IPS-NIHi7 (cell line): ENCODE measurements at regions not wholly inside any gene's neighbourhood (a gene's known extent, or its start where the extent isn't known, plus 50 kb on each side); places are given as distances from the start of the nearest gene placed in this dataset.
"Not testable (repeated sequence)": the region's sequence is repeated elsewhere in the genome, so short reads cannot be mapped to it uniquely, and the experiment has no call there.

Source experiments
- DNase-seq: peaks from one replicate; pipeline ENCODE4 v3.0.0; 2012; ENCODE audit warnings: mixed read lengths; ENCODE audit errors: extremely low spot score

DNA sequence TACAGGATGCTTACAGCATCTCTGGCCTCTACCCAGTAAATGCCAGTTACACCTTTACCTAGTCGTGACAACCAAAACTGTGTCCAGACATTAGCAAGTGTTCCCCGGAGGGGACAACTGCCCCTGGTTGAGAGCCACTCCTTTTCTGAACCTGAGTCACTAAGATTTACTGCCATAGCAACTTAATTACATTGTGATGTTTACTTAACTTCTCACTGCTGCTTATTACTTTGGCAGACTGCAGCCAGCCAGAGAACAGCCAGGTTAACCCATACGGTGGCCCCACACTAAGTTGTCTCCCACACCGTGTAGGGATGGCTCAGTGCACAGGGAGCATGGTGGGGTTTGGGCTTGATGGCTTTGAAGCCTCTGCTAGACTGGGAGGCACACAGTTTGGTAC lies 204.7 kb upstream of the SULF2 start:
- no peak for DNase-seq

DNA sequence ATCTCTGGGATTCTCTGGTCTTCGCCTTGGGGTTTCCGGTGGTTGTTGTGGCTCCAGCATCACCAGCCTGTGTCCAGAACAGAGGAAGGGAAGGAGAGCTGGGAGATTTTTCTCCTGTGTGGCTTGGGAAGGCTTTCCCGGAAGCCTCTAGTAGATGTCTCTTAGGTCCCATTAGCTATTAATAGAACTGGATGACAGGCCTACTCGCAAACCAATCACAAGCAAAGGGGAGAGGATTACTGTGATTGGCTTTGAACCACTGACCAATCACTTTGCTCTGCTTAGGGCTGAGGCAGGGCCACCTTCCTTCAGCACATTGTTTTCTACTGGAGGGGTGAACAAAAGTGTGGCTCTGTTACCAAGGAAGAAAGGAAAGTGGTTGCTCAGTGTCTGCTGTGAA lies 203.4 kb upstream of the SULF2 start:
- DNase-seq: no peak

GRCh38 chr20:47985092-47985850 lies 200.0 kb upstream of the SULF2 start:
- peak; percentile 53 for DNase-seq

DNA sequence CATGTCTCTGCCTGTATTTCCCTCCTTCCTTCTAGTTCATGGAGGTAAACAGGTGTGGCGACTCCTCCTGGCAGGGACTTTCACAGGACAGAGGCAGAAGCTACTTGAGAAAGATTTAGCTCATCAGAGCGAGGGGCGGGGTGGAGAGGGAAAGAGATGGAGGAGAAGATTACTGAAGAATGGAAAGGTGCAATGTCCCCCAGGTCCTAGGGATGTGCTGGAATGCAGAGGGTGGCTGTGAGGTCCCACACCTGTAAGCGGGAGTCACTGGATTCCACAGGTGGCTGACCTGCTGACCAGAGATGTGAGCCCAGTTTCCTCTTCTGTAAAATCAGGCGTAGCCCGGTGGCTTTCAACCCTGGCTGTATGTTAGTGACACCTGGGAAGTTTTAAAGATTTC lies 199.2 kb upstream of the SULF2 start:
- DNase-seq: no peak

- DNase-seq: not testable (repeated sequence)
These were observed 198.4 kb upstream of the SULF2 start for GRCh38 chr20:47983642-47984041.

DNA sequence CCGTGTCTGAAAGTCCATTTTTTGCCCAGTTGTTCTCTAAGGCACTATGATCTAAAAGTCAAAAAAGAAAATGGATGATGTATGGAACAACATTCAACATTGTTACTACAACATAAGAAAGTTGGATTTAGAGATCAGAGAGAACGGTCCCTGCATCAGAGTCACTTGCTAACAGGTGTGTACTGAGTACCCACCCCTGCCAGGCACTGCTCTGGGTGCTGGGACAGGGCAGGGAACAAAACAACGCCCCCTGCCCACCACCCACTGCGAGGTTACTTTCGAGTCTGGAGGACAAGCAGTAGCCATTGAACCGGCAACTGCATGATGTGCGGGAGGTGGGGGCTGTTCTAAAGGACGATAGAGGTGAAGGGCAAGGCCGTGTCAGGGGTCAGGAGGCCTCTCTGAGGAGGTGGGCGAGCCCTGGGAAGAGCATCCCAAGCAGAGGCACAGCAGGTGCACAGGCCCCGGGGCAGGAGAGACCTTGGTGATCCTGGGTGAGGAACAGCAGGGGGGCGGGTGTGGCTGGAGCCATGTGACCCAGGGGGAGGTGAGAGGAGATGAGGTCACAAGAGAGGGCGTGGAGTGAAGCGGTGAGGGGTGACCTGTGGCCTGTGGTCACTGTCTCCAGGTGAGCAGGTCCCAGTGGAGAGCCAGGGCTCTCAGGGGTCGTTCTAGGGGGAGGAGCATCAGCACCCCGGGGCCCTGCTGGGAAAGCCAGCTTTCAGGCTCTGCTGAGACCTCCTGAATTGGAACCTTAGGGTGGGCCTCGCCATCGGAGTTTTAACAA lies 197.5 kb upstream of the SULF2 start:
- no peak for DNase-seq

DNA sequence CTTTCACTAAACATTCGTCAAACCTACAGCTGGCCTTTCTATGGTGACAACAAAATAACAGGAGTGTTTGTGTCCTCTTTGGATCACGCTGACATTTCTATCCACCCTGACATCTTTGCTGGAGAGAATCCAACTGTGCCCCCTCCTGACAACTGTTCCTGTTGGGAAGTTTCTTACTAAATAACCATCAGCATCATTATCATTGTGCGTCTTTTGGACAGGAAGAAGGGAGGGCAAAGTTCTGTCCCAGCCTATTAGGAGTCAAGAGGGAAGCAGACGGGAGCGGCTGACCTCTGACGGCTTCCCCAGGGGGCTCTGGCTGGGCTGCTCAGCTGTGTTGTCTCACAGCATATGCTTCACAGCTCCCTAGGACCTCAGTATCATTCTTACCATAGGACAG lies 195.9 kb upstream of the SULF2 start:
- no peak for DNase-seq

DNA sequence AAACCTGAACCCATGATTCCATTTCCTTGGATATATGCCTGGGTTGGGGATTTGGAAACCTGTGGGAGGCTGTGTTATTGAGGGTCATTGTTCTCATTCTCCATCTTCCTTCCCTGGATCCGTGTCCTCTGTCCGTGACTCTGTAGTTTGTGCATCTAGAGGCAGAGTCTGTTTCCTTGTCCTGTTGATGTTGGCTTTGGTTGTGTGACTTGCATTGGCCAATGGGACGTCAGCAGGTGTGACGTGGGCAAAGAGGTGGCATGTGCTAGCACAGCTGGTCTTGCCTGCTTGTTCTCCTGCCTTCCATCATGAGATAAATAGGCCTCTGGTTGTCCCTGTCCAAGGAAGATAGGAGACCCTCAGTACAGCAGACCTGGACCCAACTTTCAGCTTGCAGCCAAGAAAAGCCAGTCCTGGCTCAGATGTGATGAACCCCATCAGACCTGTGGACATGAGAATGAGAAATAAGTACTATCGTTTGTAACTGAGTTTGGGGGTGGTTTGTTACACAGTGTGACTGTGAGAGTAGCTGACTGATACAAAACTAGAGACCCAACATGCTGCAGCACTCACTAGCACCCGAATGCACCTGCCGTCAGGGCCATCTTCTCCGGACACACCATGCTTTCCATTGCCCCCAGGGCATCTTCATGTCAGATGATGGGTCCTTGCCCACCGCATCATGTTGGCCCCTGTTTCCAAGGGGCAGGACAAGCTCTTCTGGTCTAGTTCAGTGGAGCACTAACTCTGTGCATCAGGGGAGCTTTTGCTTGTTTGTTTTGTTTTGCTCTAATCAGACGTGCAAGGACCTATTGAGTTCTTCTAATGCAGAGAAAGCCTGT lies 195.3 kb upstream of the SULF2 start:
- no peak for DNase-seq

DNA sequence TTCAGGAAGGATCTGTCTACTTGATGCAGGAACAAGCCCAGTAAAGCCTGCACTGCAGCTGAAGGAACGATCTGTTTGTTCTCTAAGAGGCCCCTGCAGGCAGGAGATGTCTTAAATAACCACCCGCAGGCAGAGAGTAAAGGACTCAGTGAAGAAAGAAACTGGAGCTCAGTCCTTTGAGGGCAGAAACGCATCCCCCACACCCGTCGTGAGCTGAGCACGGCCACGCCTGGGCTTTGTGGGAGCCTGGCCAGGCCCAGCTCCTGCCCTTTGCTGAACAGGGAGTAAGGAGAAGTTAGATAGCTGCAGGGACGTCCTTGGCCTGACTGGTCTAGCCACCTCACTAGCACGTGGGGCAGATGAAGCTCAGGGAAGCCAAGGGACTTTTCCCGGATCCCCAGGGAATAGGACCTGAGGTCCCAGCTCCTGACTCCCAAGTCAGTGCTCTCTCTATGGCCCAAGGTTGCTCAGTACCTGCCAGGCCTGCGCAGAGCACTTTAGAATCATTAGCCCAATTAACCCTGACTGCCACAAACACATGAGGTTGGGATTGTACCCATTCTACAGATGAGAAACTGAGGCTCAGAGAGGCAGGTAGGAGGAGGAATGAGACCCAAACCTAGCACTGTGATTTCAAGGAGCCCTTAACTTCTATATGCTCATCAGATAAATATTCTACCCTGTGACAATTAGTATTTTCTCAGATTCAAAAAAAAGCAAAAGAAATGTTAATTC lies 194.2 kb upstream of the SULF2 start:
- not testable (repeated sequence) for DNase-seq

- DNase-seq: not testable (repeated sequence)
These were observed 193.3 kb upstream of the SULF2 start for GRCh38 chr20:47978428-47979120.

DNA sequence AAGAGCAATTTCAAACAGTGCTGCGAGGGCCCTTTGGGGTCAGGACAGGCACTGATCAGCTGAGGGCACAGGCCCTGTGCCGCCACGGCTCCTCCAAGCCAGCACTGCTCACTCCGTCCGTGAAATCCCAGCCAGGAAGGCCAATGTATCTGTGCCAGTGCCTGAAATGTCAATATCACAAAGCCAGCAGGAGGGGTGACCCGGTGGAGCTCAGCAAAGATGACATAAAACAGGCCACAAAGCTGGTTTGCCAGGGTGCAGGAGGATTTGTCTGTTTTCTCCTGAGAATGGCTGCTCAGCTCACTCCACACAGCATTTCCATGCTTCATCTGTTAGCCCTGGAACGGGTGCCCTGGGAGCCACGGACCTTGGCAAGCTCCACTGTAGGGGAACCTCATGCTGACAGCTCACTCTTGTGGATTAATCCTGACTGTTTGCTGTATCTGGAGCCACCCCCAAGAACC lies 192.5 kb upstream of the SULF2 start:
- DNase-seq: not testable (repeated sequence)

GRCh38 chr20:47977017-47977788 lies 191.9 kb upstream of the SULF2 start:
- DNase-seq: not testable (repeated sequence)

DNA sequence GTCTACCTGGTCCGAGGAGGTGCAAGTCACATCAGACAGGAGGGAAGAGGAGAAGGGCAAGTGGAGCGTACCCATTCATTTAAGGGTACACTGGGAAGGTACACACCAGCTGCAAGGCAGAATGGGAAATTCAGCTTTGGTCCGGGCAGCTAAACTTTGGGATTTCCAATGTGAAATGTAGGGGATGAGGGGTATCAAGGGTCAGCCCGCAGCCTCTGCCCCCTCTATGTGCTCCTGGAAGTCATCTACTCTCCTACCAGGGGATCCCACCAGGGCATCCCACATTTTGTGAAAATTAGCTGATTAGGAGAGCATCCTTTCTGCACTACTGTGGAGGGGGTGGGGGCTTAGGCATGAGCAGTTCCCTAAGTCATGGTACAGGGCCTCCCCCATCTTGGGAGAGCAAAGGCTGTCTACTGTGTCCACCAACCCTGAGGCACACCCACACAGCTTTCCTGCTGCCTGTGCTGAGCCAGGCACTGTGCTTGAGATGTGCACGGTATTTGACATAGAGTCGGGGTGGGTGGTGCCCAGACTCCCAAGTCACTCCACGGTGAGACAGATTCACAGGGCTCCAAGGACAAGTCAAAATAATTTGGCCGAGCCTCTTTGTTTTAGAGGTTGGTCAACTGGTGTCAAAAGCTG lies 189.1 kb upstream of the SULF2 start:
- no peak for DNase-seq

GRCh38 chr20:47973519-47974233 lies 188.4 kb upstream of the SULF2 start:
- no peak for DNase-seq

DNA sequence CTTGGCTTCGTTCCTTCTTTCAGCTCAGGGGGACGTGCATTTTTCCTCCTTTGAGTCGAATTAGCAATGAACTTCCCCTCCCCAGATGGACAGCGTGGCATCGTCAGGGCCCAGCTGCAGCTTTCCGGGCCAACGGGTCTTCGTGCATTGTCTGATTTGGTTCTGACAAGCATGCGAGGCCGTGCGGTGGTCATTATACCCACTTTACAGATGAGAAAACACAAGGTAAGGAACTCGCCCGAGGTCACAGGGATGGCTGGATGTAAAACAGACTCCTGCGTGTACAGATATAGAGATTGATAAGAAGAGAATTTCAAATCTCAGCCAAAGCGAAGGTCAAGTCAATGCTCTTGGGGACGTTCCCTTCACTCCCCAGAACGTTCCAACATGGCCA lies 187.6 kb upstream of the SULF2 start:
- DNase-seq: no peak

GRCh38 chr20:47972297-47972915 lies 187.1 kb upstream of the SULF2 start:
- peak; percentile 50 for DNase-seq

DNA sequence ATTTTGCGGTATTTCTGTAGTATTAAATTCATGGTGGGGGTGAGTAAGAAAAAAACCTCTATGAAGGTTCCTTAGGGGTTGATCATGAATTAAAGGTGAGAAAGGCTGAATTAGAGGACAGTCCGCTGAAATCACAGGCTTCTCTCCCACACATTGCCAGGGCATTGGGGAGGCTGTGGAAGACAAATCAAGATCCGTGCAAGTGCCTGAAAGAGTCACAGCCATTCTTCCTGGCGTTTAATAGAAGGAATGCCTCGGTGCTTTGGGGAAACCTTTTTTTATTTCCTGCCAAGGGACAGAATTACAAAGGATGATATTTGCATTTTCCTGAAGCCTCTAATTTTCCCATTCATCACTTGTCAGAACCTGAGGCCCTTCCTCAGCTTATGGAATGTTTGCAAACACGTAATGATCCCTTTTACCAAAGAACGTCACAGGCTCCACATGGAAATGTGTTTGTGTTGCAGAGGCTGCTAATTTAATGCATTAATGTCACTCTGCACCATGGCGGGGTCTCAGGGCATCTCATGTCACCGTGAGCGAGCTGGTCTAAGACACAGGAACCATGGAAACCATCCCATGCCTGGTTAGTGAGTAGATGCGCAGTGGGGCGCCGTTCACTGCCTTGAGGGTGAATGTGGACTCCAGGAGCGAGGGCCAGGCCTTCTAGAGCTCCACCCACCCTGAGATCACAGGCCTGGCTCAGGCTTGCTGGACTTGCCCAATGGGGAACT lies 185.9 kb upstream of the SULF2 start:
- no peak for DNase-seq
